HG03558 (cell line): ENCODE measurements at regions not wholly inside any gene's neighbourhood (a gene's known extent, or its start where the extent isn't known, plus 50 kb on each side); places are given as distances from the start of the nearest gene placed in this dataset.

Experiments
- ATAC-seq: cut with Tn5 transposase; IDR thresholded peaks from one replicate; pipeline ENCODE4 v1.9.1; 2021; ENCODE audit warnings: moderate number of reproducible peaks; ENCODE audit not compliant: unreplicated experiment; ENCODE audit errors: extremely low read depth

DNA sequence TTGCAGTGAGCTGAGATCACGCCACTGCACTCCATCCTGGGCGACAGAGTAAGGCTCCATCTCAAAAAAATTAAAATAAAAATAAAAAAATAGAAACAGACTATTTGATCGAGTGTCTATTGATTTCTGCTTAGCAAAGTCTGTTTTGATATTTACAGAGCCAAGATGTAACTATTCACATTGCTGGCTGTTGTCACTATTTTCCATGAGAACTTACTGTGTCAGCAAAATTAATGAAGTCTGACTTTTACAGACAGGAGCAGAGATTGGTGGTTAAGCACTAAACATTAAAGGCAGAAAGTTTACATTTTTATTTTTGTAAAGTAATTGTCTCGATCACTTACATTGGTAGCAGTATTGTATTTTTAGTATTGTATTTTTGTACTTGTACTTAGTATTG lies 85.0 kb upstream of the CCDC28A start:
- no peak for ATAC-seq

- no peak for ATAC-seq
Observed at GRCh38 chr6:138689849-138690248, 83.7 kb upstream of the CCDC28A start.

GRCh38 chr6:138690975-138691594 lies 82.5 kb upstream of the CCDC28A start:
- no peak for ATAC-seq

DNA sequence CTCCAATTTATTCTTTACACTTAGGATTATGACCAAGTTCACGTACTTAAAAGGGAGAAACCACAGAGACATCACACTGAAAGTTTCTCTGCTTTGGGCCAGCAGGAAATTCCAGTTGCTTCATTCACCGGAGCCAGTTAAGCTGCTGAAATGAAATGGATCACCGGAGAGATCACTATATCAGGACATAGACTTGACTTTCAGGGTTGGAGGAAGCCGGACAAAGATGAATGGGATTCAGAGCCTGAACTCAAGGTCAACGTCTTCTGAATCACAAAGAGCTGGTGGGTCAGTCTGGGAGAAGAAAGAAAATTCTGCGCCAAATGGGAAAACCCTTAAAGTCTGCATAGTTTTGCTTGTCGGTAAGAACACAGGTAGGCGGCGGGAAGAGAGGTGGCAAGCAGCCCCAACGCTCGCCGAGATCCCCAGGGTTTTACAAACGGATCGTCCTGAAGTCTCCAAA lies 81.9 kb upstream of the CCDC28A start:
- ATAC-seq, result no peak

- no peak for ATAC-seq
Observed at GRCh38 chr6:138692058-138692977, 81.3 kb upstream of the CCDC28A start.

- ATAC-seq, result no peak
Observed at GRCh38 chr6:138692978-138693909, 80.3 kb upstream of the CCDC28A start.

DNA sequence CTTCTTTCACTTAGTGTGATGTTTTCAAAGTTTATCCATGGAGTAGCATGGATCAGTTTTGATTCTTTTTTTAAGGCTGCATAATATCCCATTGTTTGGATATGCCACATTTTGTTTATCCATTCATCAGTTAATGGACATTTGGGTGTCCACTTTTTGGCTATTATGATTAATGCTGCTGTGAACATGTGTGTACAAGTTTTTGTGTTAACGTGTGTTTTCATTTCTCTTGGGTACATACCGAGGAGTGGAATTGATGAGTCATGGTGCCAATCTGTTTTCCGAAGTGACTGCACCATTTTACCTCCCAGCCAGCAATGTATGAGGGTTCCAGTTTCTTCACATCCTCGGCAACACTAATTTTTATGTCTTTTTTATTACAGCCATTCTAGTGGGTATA lies 78.4 kb upstream of the CCDC28A start:
- no peak for ATAC-seq

GRCh38 chr6:138714493-138714892 lies 59.1 kb upstream of the CCDC28A start:
- ATAC-seq, result no peak

GRCh38 chr6:138716013-138716412 lies 57.6 kb upstream of the CCDC28A start:
- ATAC-seq, result no peak

DNA sequence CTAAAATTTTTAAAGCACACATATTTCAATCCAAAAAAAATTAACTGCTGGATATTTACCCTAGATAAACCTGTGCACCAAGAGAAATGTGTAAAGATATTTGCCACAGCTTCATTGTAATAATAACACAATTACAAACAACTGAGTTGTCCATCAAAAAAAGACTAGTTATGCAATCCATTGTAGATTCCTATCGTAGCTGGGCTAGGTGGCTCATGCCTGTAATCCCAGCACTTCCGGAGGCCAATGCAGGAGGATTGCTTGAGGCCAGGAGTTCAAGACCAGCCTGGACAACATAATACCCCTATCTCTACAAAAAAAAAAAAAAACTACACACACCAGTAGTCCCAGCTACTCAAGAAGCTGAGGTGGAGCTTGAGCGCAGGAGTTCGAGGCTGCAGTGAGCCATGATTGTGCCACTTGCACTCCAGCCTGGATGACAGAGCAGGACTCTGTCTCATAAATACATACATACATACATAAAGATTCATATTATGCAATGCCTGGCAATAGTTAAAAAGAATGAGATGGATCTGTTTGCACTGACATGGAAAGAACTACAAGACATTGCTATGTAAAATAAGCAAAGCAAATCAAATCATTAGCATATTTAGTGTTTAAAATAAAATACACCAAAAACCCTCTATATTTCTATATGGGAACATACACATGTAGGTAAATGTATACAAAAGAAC lies 56.5 kb upstream of the CCDC28A start:
- no peak for ATAC-seq

- ATAC-seq, result no peak
Observed at GRCh38 chr6:138719011-138719635, 54.4 kb upstream of the CCDC28A start.

DNA sequence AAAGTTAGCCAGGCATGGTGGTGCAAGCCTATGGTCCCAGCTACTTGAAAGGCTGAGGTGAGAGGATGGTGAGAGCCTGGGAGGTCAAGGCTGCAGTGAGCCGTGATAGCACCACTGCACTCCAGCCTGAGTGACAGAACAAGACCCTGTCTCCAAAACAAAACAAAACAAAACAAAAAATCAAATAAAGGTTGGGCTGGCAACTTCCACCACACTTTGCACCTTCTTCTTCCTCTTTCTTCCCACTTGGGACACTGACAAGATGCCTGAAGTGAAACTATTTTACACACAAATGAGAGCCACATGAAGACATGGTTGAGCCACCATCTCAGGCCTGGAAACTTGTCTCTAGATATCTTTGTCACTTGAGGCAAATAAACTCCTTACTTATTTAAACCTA lies 53.8 kb upstream of the CCDC28A start:
- ATAC-seq, result no peak

DNA sequence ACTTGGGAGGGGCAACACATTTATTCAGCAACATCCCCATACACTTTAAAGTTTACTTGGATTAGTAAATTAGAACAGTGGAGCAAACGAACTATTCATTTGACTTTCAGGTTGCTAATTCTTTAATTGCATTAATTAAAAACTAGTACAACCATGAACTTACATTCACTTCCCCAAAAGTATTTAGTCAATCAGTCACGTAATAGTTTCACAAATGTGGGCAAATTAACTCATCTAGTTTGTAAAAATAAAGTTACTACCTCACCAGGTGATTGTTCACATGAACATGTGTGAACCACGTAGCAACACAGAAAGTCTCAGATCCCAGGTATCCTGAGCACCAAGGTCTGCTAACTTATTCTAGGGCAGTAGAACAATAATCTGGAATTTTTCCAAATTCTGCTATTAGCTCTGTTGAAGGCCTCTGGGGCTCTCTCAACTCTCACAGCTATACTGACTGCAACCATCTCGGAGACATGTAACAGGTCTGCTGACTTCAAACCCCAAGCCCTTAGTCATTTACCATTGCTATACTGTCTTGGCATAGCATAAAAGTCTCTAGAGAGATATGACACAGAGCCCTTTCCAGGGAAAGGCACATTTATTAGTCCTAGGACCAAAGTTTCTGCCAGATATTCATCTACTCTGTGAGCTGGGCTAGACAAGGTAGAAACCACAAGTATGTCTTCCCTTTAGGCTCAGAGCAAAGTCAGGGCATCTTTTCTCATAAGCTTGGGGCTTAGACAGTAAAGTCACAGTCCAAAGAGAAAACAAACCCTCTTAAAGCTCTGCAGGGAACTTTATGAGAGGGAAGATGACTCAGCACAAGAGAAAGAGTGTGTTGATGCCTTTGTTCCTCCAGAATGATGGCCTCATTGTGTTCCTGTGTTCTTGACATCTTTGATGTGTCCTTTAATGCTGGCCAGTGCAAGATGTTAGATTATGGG lies 50.9 kb upstream of the CCDC28A start:
- no peak for ATAC-seq
